Thymus (tissue), 11 donors: ENCODE measurements at regions not wholly inside any gene's neighbourhood (a gene's known extent, or its start where the extent isn't known, plus 50 kb on each side); places are given as distances from the start of the nearest gene placed in this dataset.

Experiments used
- DNase-seq, 9 donors: peaks; one replicate each; pipeline ENCODE4 v3.0.0-alpha.2; 2013; ENCODE audit warnings: low spot score in 9 of 9, low read depth in 6 of 9, missing footprints in 1 of 9
- H3K27ac ChIP-seq, 2 donors: one replicate each; pipeline ENCODE4 v1.5.1; 2013; ENCODE audit warnings: control low read depth in 1 of 2, low read depth in 1 of 2, low read length in 1 of 2, mild to moderate bottlenecking in 1 of 2, moderate library complexity in 1 of 2
- H3K27me3 ChIP-seq, 2 donors: one replicate each; pipeline ENCODE4 v1.5.1; 2013; ENCODE audit warnings: low read length in 1 of 2; ENCODE audit not compliant: control insufficient read depth in 2 of 2, insufficient read depth in 1 of 2
- H3K36me3 ChIP-seq, 2 donors: one replicate each; pipeline ENCODE4 v1.5.1; 2013; ENCODE audit warnings: low read length in 1 of 2, mild to moderate bottlenecking in 1 of 2, moderate library complexity in 1 of 2; ENCODE audit not compliant: control insufficient read depth in 2 of 2, insufficient read depth in 2 of 2
- H3K4me1 ChIP-seq, 2 donors: one replicate each; pipeline ENCODE4 v1.5.1; 2013; ENCODE audit warnings: low read length in 2 of 2; ENCODE audit not compliant: control insufficient read depth in 2 of 2, insufficient read depth in 2 of 2
- H3K4me3 ChIP-seq, 2 donors: one replicate each; pipeline ENCODE4 v1.5.1; 2013; ENCODE audit warnings: low read length in 2 of 2, control low read depth in 1 of 2, mild to moderate bottlenecking in 1 of 2
- H3K9me3 ChIP-seq, 2 donors: one replicate each; pipeline ENCODE4 v1.5.1; 2013; ENCODE audit warnings: low read length in 1 of 2, mild to moderate bottlenecking in 1 of 2; ENCODE audit not compliant: control insufficient read depth in 2 of 2, insufficient read depth in 1 of 2
- WGBS: extraction: QIAGEN DNeasy Blood & Tissue Kit; methylation state at CpG from one replicate; pipeline ENCODE4 v1.1.7; 2013; 5-methylcytosine and 5-hydroxymethylcytosine counted together
- donor health status: healthy.

DNA sequence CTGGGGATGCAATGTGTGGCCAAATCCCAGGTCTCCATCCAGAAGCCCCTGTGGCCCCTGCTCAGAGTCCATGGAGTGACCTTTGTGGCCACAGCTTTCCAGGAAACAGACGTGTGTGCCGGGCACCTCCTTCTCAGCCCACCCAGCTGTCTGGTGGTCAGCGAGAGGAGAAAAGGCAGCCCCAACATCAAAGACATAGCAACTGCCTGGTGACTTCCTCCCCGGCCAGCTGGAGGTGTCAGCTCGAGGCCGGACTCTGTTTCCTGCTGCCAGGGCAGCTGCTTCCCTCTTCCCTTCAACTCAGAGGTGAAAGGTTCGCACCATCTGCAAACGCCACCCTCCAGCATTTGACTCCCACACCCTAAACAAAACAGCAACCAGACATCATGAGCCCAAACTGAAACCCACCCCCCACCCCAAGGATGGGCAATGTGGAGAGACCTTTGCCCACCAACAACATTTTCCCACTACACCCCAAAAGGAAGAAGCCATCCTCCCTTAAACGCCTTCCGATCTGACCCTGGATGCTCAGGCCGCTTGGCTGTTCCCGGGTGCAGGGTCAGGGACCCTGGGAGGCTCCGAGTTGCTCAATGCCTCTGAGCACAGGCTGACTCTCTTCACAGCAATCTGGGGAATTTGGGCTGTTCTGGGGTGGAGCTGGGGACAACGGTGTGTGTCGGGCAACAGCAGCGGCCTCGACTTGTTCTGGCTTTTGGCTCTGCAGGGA, 162.3 kb downstream of the PSMG1 start:
- no peak for DNase-seq
- Histone ChIP-seq H3K9me3 (peaks cover 0 to 12% of the 10 kb centered on the region in 2 donors), H3K36me3 (no peaks in the 10 kb centered on the region), H3K27me3 (no peaks in the 10 kb centered on the region), H3K4me1 (peaks cover 21 to 48% of the 10 kb centered on the region in 2 donors), H3K27ac (peak overlapping the region in 1 of 2 donors; percentile 48), H3K4me3 (no peak overlapping the region)
- 63% methylated on average over 17 of the region's 17 CpGs for WGBS

DNA sequence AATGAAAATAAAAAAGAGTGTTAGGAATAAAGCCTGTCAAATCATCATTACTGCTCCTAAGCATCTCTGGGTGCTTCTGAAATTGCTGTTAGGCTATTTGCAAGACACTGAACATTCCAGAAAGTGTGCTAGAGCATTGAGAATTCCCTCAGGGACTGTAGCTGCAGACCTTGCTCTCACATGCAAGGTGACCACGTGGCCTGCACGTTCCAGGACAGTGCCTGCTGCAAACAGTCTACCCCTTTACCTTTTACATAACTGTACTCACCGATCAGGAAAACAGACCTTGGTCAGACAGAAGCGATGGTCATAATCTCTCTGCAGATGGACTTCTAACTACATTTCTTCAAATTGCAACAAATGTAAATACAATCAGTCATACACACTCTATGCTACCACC, 164.5 kb downstream of the PSMG1 start:
- 95% methylated on average over 4 of the region's 4 CpGs for WGBS
- Histone ChIP-seq H3K4me3 (no peak overlapping the region), H3K27ac (no peak overlapping the region), H3K9me3 (no peaks in the 10 kb centered on the region), H3K36me3 (no peaks in the 10 kb centered on the region), H3K27me3 (no peaks in the 10 kb centered on the region), H3K4me1 (peaks cover 21 to 50% of the 10 kb centered on the region in 2 donors)
- no peak for DNase-seq

DNA sequence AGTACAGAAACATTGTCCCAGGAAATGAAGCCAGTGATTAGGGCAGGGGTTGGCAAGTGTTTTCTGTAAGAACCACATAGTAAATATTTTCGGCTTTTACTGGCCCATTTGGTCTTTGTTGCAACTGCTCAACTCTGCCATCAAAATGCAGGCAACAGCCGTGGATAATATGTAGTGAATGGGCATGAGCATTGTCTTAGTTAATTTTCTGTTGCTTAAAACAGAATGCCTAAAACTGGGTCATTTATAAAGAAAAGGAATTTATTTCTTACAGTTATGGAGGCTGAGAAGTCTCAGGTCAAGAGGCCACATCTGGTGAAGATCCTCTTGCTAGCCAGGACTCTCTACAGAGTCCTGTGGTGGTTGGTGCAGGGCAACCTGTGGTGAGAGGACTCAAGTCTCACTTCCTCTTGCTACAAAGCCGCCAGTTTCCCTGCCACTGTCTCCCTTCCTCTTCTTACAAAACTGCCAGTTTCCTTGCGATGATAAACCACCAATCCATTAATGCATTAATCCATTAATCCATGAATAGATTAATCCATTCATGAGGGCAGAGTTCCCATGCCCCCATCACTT, 166.4 kb downstream of the PSMG1 start:
- Histone ChIP-seq H3K4me3 (no peak overlapping the region), H3K36me3 (no peaks in the 10 kb centered on the region), H3K27me3 (no peaks in the 10 kb centered on the region), H3K4me1 (peaks cover 12 to 33% of the 10 kb centered on the region in 2 donors), H3K27ac (peak overlapping the region in 1 of 2 donors; percentile 32), H3K9me3 (peaks cover 0 to 6% of the 10 kb centered on the region in 2 donors)
- DNase-seq = no peak
- 39% methylated on average over 4 of the region's 4 CpGs for WGBS

GRCh38 chr21:39014747-39015146, 168.5 kb downstream of the PSMG1 start:
- Histone ChIP-seq H3K9me3 (peaks cover 0 to 6% of the 10 kb centered on the region in 2 donors), H3K27ac (no peak overlapping the region), H3K4me3 (no peak overlapping the region), H3K4me1 (peaks cover 6 to 25% of the 10 kb centered on the region in 2 donors), H3K36me3 (no peaks in the 10 kb centered on the region), H3K27me3 (no peaks in the 10 kb centered on the region)
- WGBS = 90% methylated on average over 9 of the region's 9 CpGs
- DNase-seq = no peak

DNA sequence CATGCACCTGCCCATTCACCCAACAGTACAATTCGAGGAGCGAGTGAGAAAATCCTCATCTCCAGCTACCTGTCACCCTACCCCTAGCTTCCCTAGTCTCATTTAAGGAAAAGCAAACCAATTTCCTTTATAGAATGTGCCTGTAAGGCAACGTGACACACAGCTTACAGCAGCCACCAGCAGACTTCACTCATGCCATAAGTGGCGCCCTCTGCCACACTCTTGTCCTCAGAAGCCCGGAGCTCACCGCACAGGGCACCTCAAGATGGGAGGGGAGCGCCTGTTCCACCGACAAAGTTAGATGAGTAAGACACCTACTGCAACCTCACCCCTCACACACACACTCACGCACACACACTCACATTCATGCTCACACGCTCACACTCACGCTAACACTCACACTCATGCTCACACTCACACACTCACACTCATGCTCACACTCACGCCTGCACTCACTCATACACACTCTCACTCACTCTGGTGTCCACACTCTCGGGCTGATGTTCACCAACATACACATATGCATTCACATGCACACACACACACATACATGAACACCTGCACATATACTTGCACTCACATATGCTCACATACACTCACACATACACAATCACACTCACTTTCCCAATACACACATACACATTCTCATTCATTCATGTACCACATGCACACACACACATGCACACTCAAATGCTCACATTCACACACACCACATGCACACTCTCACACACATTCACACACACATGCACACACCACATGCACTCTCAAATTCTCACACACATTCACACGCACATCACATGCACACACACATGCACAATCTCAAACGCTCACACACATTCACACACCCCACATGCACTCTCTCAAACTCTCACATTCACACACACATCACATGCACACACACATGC, 170.7 kb downstream of the PSMG1 start:
- Histone ChIP-seq H3K9me3 (peaks cover 0 to 6% of the 10 kb centered on the region in 2 donors), H3K4me1 (peaks cover 6 to 24% of the 10 kb centered on the region in 2 donors), H3K36me3 (no peaks in the 10 kb centered on the region), H3K4me3 (no peak overlapping the region), H3K27ac (no peak overlapping the region), H3K27me3 (no peaks in the 10 kb centered on the region)
- 87% methylated on average over 15 of the region's 15 CpGs for WGBS
- no peak for DNase-seq

DNA sequence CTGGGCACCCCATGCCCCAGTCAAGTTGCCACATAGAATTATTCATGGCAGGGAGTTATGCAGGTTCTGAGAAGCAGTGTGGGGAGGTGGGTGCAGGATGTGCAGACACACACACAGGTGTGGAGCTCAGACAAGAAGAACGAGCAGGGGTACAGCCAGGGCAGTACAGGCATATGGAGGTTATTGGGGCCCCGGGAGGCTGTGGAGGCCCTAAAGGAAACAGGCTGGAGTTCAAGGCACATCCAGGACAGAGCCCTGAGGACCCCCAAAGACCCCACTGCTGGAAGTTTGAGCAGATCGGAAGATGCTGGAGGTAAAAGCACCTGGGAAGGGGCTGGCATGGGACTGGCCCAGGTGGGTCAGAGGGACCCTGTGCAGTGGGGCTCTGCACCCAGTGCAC, 171.3 kb downstream of the PSMG1 start:
- Histone ChIP-seq H3K4me1 (peaks cover 6 to 20% of the 10 kb centered on the region in 2 donors), H3K9me3 (peaks cover 0 to 6% of the 10 kb centered on the region in 2 donors), H3K27me3 (no peaks in the 10 kb centered on the region), H3K4me3 (no peak overlapping the region), H3K27ac (no peak overlapping the region), H3K36me3 (no peaks in the 10 kb centered on the region)
- DNase-seq = no peak
- WGBS = 87% methylated on average over 3 of the region's 3 CpGs

DNA sequence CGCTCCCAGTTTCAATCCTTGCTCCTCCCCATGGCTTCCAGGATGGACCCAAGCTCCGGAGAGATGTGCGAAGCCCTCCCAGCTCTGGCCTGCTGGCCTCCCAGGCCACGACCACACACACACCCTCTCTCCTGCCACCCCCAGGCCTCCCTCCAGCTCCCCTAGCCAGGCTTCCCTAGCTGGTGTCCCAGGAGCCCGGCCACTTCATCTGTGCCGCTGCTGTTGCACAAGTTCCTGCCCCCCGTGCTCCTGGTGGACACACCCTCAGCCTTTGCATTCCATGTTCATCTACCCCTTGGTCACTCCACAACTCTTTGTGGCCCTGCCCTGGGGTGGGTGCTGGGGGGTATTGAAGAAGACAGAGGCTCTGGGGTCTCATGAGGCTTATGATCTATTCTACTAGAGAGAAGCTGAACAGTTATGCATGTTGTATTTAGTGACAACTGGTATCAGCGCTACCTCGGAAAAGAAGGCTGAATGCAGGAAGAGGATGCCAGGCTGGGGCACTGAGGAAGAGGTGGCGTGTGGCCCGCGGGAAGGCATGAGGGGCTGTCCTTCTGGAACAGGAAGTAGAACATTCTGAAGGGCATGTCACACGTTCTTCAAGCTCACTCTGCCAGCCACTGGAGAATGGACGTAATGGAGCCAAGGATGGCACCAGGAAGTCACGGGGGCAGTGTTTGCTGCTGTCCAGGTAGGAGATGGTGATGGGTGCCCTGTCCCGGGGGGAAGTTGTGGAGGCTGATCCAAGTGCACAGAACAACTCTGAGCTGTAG, 172.4 kb downstream of the PSMG1 start:
- H3K4me1 ChIP-seq = peaks cover 3 to 20% of the 10 kb centered on the region in 2 donors
- no peak overlapping the region for H3K27ac ChIP-seq
- H3K4me3 ChIP-seq = no peak overlapping the region
- H3K36me3 ChIP-seq = no peaks in the 10 kb centered on the region
- H3K9me3 ChIP-seq = peaks cover 0 to 6% of the 10 kb centered on the region in 2 donors
- H3K27me3 ChIP-seq = no peaks in the 10 kb centered on the region
- DNase-seq = no peak
- WGBS = 85% methylated on average over 16 of the region's 16 CpGs

DNA sequence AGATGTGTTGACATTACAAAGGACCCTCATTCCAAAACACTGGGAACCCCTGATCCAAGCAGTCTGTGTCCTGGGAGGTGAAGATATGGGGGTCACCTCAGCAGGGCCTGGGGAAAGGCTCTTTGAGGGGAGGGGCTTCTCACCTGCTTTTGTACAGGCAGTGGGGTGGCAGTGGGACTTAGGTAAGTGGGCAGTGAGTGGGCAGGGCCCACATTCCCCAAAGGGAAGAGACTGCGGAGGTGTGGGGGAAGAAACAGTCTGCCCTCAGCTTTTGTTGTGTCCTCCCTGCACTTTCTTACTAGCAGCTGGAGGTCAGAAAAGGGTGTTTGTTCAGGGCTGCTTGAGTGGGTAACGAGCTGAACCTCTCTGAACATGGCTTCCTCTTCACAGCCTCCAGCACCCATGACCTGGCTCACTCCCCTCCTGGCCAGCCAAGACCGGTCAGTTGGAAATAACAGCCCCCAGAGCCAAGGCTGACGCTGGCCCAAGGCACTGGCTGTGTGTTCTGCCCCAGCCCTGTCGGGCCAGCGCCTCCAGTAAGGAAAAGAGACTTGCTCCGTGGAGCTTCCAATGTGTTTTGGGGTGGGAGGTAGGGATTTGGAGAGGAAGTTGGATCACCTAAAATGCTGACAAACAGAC, 173.5 kb downstream of the PSMG1 start:
- Histone ChIP-seq H3K4me1 (peaks cover 9 to 30% of the 10 kb centered on the region in 2 donors), H3K36me3 (no peaks in the 10 kb centered on the region), H3K4me3 (no peak overlapping the region), H3K27me3 (no peaks in the 10 kb centered on the region), H3K27ac (no peak overlapping the region), H3K9me3 (peaks cover 0 to 6% of the 10 kb centered on the region in 2 donors)
- WGBS = 81% methylated on average over 7 of the region's 7 CpGs
- DNase-seq = no peak
